ENCODE measurements at regions not wholly inside any gene's neighbourhood (a gene's known extent, or its start where the extent isn't known, plus 50 kb on each side); places are given as distances from the start of the nearest gene placed in this dataset.
A peak's percentile ranks its signal among the peaks of the same experiment; 100 is the strongest.
"Not testable (repeated sequence)": the region's sequence is repeated elsewhere in the genome, so short reads cannot be mapped to it uniquely, and the experiment has no call there.

- peak overlapping the region; percentile 60 for H3K27ac ChIP-seq
- no peaks in the 10 kb centered on the region for H3K9me3 ChIP-seq (ENCODE audit: low read depth)
- peak in 1 of 2 donors; percentile 1 for DNase-seq (ENCODE audit: low read depth in 1 of 2, low spot score in 1 of 2)
- H3K36me3 ChIP-seq, result no peaks in the 10 kb centered on the region
- no peaks in the 10 kb centered on the region for H3K27me3 ChIP-seq
- H3K4me1 ChIP-seq (ENCODE audit: low read depth), result peaks cover 4% of the 10 kb centered on the region
- H3K4me3 ChIP-seq, result no peak overlapping the region
- TF ChIP-seq CTCF (IDR thresholded peaks at IDR 0.05; ENCODE audit: low read depth, low read length), result no peak
Measured at GRCh38 chrX:10676235-10676957, 56.0 kb upstream of the MID1 start.

GRCh38 chrX:10677490-10677889, 57.1 kb upstream of the MID1 start:
- H3K36me3 ChIP-seq, result no peaks in the 10 kb centered on the region
- peak overlapping the region; percentile 60 for H3K27ac ChIP-seq
- H3K4me3 ChIP-seq, result no peak overlapping the region
- TF ChIP-seq CTCF (IDR thresholded peaks at IDR 0.05; ENCODE audit: low read depth, low read length), result no peak
- H3K27me3 ChIP-seq, result no peaks in the 10 kb centered on the region
- H3K9me3 ChIP-seq (ENCODE audit: low read depth), result no peaks in the 10 kb centered on the region
- DNase-seq (ENCODE audit: low read depth in 1 of 2, low spot score in 1 of 2), result peak; percentile 11 to 42
- peaks cover 4% of the 10 kb centered on the region for H3K4me1 ChIP-seq (ENCODE audit: low read depth)

- H3K27ac ChIP-seq, result no peak overlapping the region
- DNase-seq (ENCODE audit: low read depth in 1 of 2, low spot score in 1 of 2), result no peak
- H3K4me1 ChIP-seq (ENCODE audit: low read depth), result peaks cover 4% of the 10 kb centered on the region
- H3K9me3 ChIP-seq (ENCODE audit: low read depth), result no peaks in the 10 kb centered on the region
- TF ChIP-seq CTCF (IDR thresholded peaks at IDR 0.05; ENCODE audit: low read depth, low read length), result no peak
- no peaks in the 10 kb centered on the region for H3K36me3 ChIP-seq
- no peaks in the 10 kb centered on the region for H3K27me3 ChIP-seq
- H3K4me3 ChIP-seq, result no peak overlapping the region
Measured at GRCh38 chrX:10679387-10679786, 59.0 kb upstream of the MID1 start.

GRCh38 chrX:10681167-10681566, 60.8 kb upstream of the MID1 start:
- Histone ChIP-seq H3K27me3 (no peaks in the 10 kb centered on the region), H3K4me3 (no peak overlapping the region), H3K36me3 (no peaks in the 10 kb centered on the region), H3K27ac (no peak overlapping the region), H3K4me1 (ENCODE audit: low read depth) (no peaks in the 10 kb centered on the region), H3K9me3 (ENCODE audit: low read depth) (no peaks in the 10 kb centered on the region)
- DNase-seq (ENCODE audit: low read depth in 1 of 2, low spot score in 1 of 2), result no peak
- no peak for TF ChIP-seq CTCF (IDR thresholded peaks at IDR 0.05; ENCODE audit: low read depth, low read length)

- not testable (repeated sequence) for H3K4me3 ChIP-seq; H3K4me1 ChIP-seq (ENCODE audit: low read depth); H3K9me3 ChIP-seq (ENCODE audit: low read depth); H3K27me3 ChIP-seq; H3K27ac ChIP-seq; DNase-seq (ENCODE audit: low read depth in 1 of 2, low spot score in 1 of 2); H3K36me3 ChIP-seq
Measured at GRCh38 chrX:10683631-10684030, 63.2 kb upstream of the MID1 start.

- H3K27me3 ChIP-seq, result no peaks in the 10 kb centered on the region
- H3K27ac ChIP-seq, result no peak overlapping the region
- no peak for TF ChIP-seq CTCF (IDR thresholded peaks at IDR 0.05; ENCODE audit: low read depth, low read length)
- no peak for DNase-seq (ENCODE audit: low read depth in 1 of 2, low spot score in 1 of 2)
- H3K36me3 ChIP-seq, result no peaks in the 10 kb centered on the region
- H3K4me3 ChIP-seq, result no peak overlapping the region
- H3K4me1 ChIP-seq (ENCODE audit: low read depth), result no peaks in the 10 kb centered on the region
- no peaks in the 10 kb centered on the region for H3K9me3 ChIP-seq (ENCODE audit: low read depth)
Measured at GRCh38 chrX:10685923-10686595, 65.7 kb upstream of the MID1 start.

- DNase-seq (ENCODE audit: low read depth in 1 of 2, low spot score in 1 of 2); H3K27ac ChIP-seq; H3K27me3 ChIP-seq; H3K36me3 ChIP-seq; H3K4me1 ChIP-seq (ENCODE audit: low read depth); H3K4me3 ChIP-seq; H3K9me3 ChIP-seq (ENCODE audit: low read depth): not testable (repeated sequence)
Measured at GRCh38 chrX:10691751-10692150, 71.4 kb upstream of the MID1 start.

Data from cardiac muscle cell (in vitro differentiated cells and primary cell).